HL-60 (cell line): ENCODE measurements at regions not wholly inside any gene's neighbourhood (a gene's known extent, or its start where the extent isn't known, plus 50 kb on each side); places are given as distances from the start of the nearest gene placed in this dataset.

Source experiments
- DNase-seq, 2 experiments: peaks; one replicate each; pipeline ENCODE4 v3.0.0-alpha.2; 2010 to 2020; ENCODE audit warnings: low read depth in 1 of 2, low spot score in 1 of 2
- H3K27ac ChIP-seq: fragments of 250-450 bp; sonication (Bioruptor Pico); replicated peaks from 2 replicates; pipeline ENCODE4 v1.5.1; 2020; ENCODE audit warnings: mild to moderate bottlenecking, moderate library complexity
- H3K27me3 ChIP-seq: fragments of 250-450 bp; sonication (Bioruptor Pico); 2 replicates; pipeline ENCODE4 v1.5.1; 2021; ENCODE audit warnings: mild to moderate bottlenecking, moderate library complexity; ENCODE audit not compliant: insufficient read depth, poor library complexity, severe bottlenecking
- H3K4me3 ChIP-seq: replicated peaks from 2 replicates; pipeline ENCODE4 v1.5.1; 2011; ENCODE audit warnings: mild to moderate bottlenecking, control low read depth, low read length; ENCODE audit not compliant: insufficient read depth
- GABPA ChIP-seq: IDR thresholded peaks from 2 replicates; pipeline ENCODE4 v1.6.1; 2012; ENCODE audit warnings: low read depth
- POLR2AphosphoS5 ChIP-seq: IDR thresholded peaks from 2 replicates; pipeline ENCODE4 v1.6.1; 2012; ENCODE audit warnings: low read depth
- SPI1 ChIP-seq: IDR thresholded peaks from 2 replicates; pipeline ENCODE4 v1.6.1; 2012; ENCODE audit warnings: low read depth, mild to moderate bottlenecking, borderline replicate concordance
- TF ChIP-seq, protein P1 (sequence below): IDR thresholded peaks from 2 replicates; pipeline ENCODE4 v1.6.1; 2012; ENCODE audit warnings: low read depth; ENCODE audit not compliant: insufficient replicate concordance
- TF ChIP-seq, protein P2 (sequence below): IDR thresholded peaks from one replicate; pipeline ENCODE4 v1.5.1; 2011; ENCODE audit warnings: low read length, control low read depth, inconsistent platforms; ENCODE audit not compliant: insufficient read depth

DNA sequence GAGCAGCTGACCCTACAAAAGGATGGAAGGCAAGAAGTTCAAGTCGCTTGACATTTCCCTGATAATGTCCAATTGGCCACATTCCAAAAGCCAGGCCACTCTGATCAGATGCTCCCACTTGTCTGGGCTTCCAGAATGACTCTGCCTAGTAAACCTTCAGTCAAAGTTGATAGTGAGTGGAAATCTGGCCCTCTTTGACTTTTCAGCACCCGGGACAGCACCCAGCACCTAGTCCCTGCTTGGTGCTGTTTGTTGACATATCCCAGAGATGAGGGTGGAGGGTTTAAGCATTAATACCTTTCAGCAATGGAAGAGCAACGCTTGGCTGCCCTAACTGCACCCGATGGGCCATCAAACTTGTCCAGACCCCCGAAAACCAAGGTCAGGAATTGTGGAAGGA, 131.3 kb downstream of the AIPL1 start:
- Histone ChIP-seq H3K27ac (no peak overlapping the region), H3K4me3 (no peak overlapping the region), H3K27me3 (no peaks in the 10 kb centered on the region)
- DNase-seq = no peak
- TF ChIP-seq, protein P1, sequence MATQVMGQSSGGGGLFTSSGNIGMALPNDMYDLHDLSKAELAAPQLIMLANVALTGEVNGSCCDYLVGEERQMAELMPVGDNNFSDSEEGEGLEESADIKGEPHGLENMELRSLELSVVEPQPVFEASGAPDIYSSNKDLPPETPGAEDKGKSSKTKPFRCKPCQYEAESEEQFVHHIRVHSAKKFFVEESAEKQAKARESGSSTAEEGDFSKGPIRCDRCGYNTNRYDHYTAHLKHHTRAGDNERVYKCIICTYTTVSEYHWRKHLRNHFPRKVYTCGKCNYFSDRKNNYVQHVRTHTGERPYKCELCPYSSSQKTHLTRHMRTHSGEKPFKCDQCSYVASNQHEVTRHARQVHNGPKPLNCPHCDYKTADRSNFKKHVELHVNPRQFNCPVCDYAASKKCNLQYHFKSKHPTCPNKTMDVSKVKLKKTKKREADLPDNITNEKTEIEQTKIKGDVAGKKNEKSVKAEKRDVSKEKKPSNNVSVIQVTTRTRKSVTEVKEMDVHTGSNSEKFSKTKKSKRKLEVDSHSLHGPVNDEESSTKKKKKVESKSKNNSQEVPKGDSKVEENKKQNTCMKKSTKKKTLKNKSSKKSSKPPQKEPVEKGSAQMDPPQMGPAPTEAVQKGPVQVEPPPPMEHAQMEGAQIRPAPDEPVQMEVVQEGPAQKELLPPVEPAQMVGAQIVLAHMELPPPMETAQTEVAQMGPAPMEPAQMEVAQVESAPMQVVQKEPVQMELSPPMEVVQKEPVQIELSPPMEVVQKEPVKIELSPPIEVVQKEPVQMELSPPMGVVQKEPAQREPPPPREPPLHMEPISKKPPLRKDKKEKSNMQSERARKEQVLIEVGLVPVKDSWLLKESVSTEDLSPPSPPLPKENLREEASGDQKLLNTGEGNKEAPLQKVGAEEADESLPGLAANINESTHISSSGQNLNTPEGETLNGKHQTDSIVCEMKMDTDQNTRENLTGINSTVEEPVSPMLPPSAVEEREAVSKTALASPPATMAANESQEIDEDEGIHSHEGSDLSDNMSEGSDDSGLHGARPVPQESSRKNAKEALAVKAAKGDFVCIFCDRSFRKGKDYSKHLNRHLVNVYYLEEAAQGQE = peak; percentile 94
- TF ChIP-seq, protein P2, sequence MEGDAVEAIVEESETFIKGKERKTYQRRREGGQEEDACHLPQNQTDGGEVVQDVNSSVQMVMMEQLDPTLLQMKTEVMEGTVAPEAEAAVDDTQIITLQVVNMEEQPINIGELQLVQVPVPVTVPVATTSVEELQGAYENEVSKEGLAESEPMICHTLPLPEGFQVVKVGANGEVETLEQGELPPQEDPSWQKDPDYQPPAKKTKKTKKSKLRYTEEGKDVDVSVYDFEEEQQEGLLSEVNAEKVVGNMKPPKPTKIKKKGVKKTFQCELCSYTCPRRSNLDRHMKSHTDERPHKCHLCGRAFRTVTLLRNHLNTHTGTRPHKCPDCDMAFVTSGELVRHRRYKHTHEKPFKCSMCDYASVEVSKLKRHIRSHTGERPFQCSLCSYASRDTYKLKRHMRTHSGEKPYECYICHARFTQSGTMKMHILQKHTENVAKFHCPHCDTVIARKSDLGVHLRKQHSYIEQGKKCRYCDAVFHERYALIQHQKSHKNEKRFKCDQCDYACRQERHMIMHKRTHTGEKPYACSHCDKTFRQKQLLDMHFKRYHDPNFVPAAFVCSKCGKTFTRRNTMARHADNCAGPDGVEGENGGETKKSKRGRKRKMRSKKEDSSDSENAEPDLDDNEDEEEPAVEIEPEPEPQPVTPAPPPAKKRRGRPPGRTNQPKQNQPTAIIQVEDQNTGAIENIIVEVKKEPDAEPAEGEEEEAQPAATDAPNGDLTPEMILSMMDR = no peak
- TF ChIP-seq POLR2AphosphoS5 = no peak

DNA sequence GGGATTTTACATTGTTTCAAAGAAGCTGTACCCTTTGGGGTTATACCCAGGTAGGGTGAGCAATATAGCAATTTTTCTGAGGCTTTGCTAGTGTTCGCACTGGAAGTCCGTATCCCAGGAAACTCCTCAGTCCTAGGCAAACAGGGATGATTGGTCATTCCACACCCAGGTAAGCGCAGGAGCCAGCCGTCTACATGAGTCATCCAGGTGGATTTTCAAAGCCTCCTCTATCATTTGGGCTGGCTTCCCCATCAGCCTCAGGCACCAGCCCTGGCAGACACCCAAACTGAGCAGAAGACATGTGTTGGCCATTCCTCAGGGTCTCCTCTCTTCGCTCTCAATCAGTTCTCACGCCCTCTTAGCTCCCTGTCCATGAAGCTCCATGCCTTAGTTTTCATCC, 135.6 kb downstream of the AIPL1 start:
- Histone ChIP-seq H3K4me3 (no peak overlapping the region), H3K27me3 (no peaks in the 10 kb centered on the region), H3K27ac (no peak overlapping the region)
- TF ChIP-seq POLR2AphosphoS5 = no peak
- TF ChIP-seq, protein P1 = no peak
- no peak for TF ChIP-seq SPI1
- TF ChIP-seq, protein P2 = no peak
- no peak for TF ChIP-seq GABPA
- DNase-seq = no peak

DNA sequence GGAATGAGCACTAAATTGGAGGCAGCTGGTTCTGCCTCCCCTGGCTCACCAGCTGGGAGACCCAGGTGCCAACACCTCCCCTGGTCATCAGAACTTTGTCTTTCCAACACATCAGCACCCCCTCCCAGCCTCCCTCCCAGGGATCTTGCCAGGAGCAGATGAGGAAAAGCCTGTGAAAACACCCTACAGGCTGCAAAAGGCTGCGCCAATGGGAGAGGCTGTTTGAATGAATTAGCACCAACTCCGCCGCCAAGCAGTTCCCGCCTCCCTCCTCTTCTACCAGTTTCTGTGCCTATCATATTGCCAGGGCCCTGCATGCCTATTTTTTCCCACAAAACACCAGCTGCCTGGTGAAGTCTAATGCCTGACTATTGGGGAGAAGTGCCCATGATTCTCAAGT, 137.0 kb downstream of the AIPL1 start:
- TF ChIP-seq GABPA (no peak), POLR2AphosphoS5 (no peak), SPI1 (no peak)
- TF ChIP-seq, protein P2 = no peak
- TF ChIP-seq, protein P1 = no peak
- Histone ChIP-seq H3K27ac (no peak overlapping the region), H3K4me3 (no peak overlapping the region), H3K27me3 (no peaks in the 10 kb centered on the region)
- DNase-seq = no peak
